Endodermal cell (in vitro differentiated cells): ENCODE measurements at regions not wholly inside any gene's neighbourhood (a gene's known extent, or its start where the extent isn't known, plus 50 kb on each side); places are given as distances from the start of the nearest gene placed in this dataset.

ENCODE experiments used
- DNase-seq: peaks from one replicate; pipeline ENCODE4 v3.0.0-alpha.2; 2017
- H3K27ac ChIP-seq: 2 replicates; pipeline ENCODE4 v1.5.1; 2013; ENCODE audit warnings: mild to moderate bottlenecking, low read depth, low read length, moderate library complexity
- H3K27me3 ChIP-seq: 2 replicates; pipeline ENCODE4 v1.6.1; 2013; ENCODE audit warnings: mild to moderate bottlenecking, low read length, moderate library complexity; ENCODE audit not compliant: insufficient read depth, control insufficient read depth, poor library complexity, severe bottlenecking
- H3K36me3 ChIP-seq: 2 replicates; pipeline ENCODE4 v1.7.0; 2013; ENCODE audit warnings: mild to moderate bottlenecking, low read length, moderate library complexity; ENCODE audit not compliant: control insufficient read depth, insufficient read depth
- H3K4me1 ChIP-seq: one replicate; pipeline ENCODE4 v1.7.0; 2013; ENCODE audit warnings: low read length; ENCODE audit not compliant: control insufficient read depth, insufficient read depth
- H3K4me3 ChIP-seq: 2 replicates; pipeline ENCODE4 v1.5.1; 2013; ENCODE audit warnings: mild to moderate bottlenecking, low read length, moderate library complexity
- H3K9ac ChIP-seq: 2 replicates; pipeline ENCODE4 v1.6.1; 2013; ENCODE audit warnings: mild to moderate bottlenecking, low read length, moderate library complexity; ENCODE audit not compliant: poor library complexity, severe bottlenecking; ENCODE audit errors: extremely low read depth
- H3K9me3 ChIP-seq: 2 replicates; pipeline ENCODE4 v1.6.1; 2013; ENCODE audit warnings: mild to moderate bottlenecking, low read length, moderate library complexity; ENCODE audit not compliant: control insufficient read depth
- H3K27ac Mint-ChIP-seq: 2 replicates; pipeline ENCODE4 v1.8.0; 2020; ENCODE audit warnings: mixed read lengths
- H3K27me3 Mint-ChIP-seq: 2 replicates; pipeline ENCODE4 v1.8.0; 2021; ENCODE audit warnings: mild to moderate bottlenecking, mixed read lengths; ENCODE audit not compliant: insufficient read depth
- H3K36me3 Mint-ChIP-seq: 2 replicates; pipeline ENCODE4 v1.8.0; 2020; ENCODE audit warnings: low read depth, mixed read lengths
- H3K4me1 Mint-ChIP-seq: 2 replicates; pipeline ENCODE4 v1.8.0; 2020; ENCODE audit warnings: mixed read lengths
- H3K4me3 Mint-ChIP-seq: 2 replicates; pipeline ENCODE4 v1.8.0; 2020; ENCODE audit warnings: mild to moderate bottlenecking, moderate library complexity, mixed read lengths
- H3K9me3 Mint-ChIP-seq: 2 replicates; pipeline ENCODE4 v1.8.0; 2020; ENCODE audit warnings: mild to moderate bottlenecking, mixed read lengths
- CTCF ChIP-seq: fragments of 200-600 bp; sonication (generic); conservative IDR thresholded peaks from 2 replicates; pipeline ENCODE4 v1.5.0; 2021; ENCODE audit warnings: antibody characterized with exemption, mild to moderate bottlenecking
- WGBS, 2 experiments: methylation state at CpG; one replicate each; pipeline versions ENCODE4 v1.1.5 to v1.1.7; 2013; ENCODE audit warnings: missing lambda C conversion rate in 2 of 2, mixed read lengths in 1 of 2; ENCODE audit not compliant: insufficient coverage in 1 of 2, insufficient read length in 1 of 2; 5-methylcytosine and 5-hydroxymethylcytosine counted together

DNA sequence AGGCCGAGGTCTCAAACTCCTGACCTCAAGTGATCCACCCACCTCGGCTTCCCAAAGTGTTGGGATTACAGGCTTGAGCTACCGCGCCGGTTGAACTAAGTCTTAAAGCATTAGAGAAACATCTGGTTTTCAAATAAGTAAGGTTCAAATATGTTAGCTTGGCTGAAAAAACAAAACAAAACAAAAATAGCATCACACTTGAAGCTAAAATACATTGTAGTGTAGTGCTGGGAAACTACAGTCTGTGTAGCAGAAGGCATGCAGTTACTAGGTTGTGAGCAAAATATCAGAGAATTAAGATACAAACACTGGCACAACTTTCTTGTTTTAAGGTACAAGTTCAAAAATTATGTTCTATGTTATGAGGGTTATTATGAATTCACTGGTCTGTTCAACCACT, 224.8 kb upstream of the CHORDC1 start:
- DNase-seq = no peak
- Histone ChIP-seq H3K4me1 (no peaks in the 10 kb centered on the region), H3K9ac (no peak overlapping the region), H3K27me3 (no peaks in the 10 kb centered on the region), H3K27ac (no peak overlapping the region), H3K9me3 (no peaks in the 10 kb centered on the region), H3K4me3 (no peak overlapping the region), H3K36me3 (no peaks in the 10 kb centered on the region)
- H3K36me3 Mint-ChIP-seq = no peaks in the 10 kb centered on the region
- no peak overlapping the region for H3K4me3 Mint-ChIP-seq
- no peak for TF ChIP-seq CTCF
- WGBS, 2 experiments = 92% methylated on average over 5 of the region's 5 CpGs; no CpG with 5 or more reads in 1 of the 2 experiments
- H3K27me3 Mint-ChIP-seq = no peaks in the 10 kb centered on the region
- peak overlapping the region; percentile 21 for H3K27ac Mint-ChIP-seq
- H3K4me1 Mint-ChIP-seq = no peaks in the 10 kb centered on the region
- H3K9me3 Mint-ChIP-seq = no peaks in the 10 kb centered on the region

DNA sequence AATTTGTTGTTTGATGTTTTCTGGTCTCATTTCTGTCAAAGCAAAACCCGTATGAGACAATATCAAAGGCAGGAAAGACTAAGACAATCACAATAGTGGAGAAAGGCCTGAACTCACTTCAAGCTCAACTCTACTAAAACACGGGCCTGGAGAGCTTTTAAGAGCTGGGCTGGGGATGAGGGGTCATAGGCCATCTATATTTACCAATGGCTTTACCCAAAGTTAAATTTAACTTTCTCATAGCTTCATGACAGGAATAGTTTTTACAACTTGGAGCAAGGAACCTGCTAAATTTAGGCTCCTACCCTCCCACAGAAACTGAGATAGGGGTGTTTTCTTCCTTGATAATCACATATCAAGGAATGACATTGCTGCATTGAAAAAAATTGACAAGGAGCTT, 223.4 kb upstream of the CHORDC1 start:
- Mint-ChIP-seq H3K9me3 (no peaks in the 10 kb centered on the region), H3K4me3 (no peak overlapping the region), H3K27ac (no peak overlapping the region), H3K27me3 (no peaks in the 10 kb centered on the region), H3K4me1 (no peaks in the 10 kb centered on the region), H3K36me3 (no peaks in the 10 kb centered on the region)
- TF ChIP-seq CTCF = no peak
- 97 to 100% methylated on average over 1 to 2 of the region's 2 CpGs for WGBS, 2 experiments
- no peak for DNase-seq
- Histone ChIP-seq H3K4me1 (no peaks in the 10 kb centered on the region), H3K9ac (no peak overlapping the region), H3K27me3 (no peaks in the 10 kb centered on the region), H3K27ac (no peak overlapping the region), H3K36me3 (no peaks in the 10 kb centered on the region), H3K4me3 (no peak overlapping the region), H3K9me3 (no peaks in the 10 kb centered on the region)

GRCh38 chr11:90438069-90438468, 215.2 kb upstream of the CHORDC1 start:
- Histone ChIP-seq H3K9me3 (no peaks in the 10 kb centered on the region), H3K36me3 (no peaks in the 10 kb centered on the region), H3K27me3 (no peaks in the 10 kb centered on the region), H3K4me1 (no peaks in the 10 kb centered on the region), H3K27ac (no peak overlapping the region), H3K9ac (no peak overlapping the region), H3K4me3 (no peak overlapping the region)
- WGBS, 2 experiments = 89 to 93% methylated on average over 3 of the region's 4 CpGs
- H3K36me3 Mint-ChIP-seq = no peaks in the 10 kb centered on the region
- H3K4me3 Mint-ChIP-seq = no peak overlapping the region
- H3K27me3 Mint-ChIP-seq = no peaks in the 10 kb centered on the region
- no peak for DNase-seq
- TF ChIP-seq CTCF = no peak
- H3K4me1 Mint-ChIP-seq = peaks cover 10% of the 10 kb centered on the region
- no peaks in the 10 kb centered on the region for H3K9me3 Mint-ChIP-seq
- H3K27ac Mint-ChIP-seq = peak overlapping the region; percentile 70
